IMR-90 (cell line): ENCODE measurements at regions not wholly inside any gene's neighbourhood (a gene's known extent, or its start where the extent isn't known, plus 50 kb on each side); places are given as distances from the start of the nearest gene placed in this dataset.

Source experiments
- ATAC-seq: fragments of 200-7000 bp; cut with Tn5 transposase; 2 replicates; pipeline ENCODE4 v1.9.1; 2020; ENCODE audit warnings: low read depth, mild to moderate bottlenecking, moderate library complexity
- BruUV-seq: library from RNA; stranded (reverse); fragments of 400-500 nt; replicated peaks from 2 replicates; lab custom pipeline; 2021; lab: Mats Ljungman, UMichigan
- CTCF ChIA-PET: fragments of 300-600 bp; formaldehyde crosslinking; extraction: SDS; loops from one replicate; lab custom pipeline; 2021; ENCODE audit warnings: antibody characterized with exemption; lab: Yijun Ruan, JAX
- POLR2A ChIA-PET: fragments of 300-600 bp; sonication (Branson Sonifier 250); formaldehyde crosslinking; loops from one replicate; lab custom pipeline; 2022; ENCODE audit warnings: antibody characterized with exemption; ENCODE audit not compliant: unreplicated experiment; lab: Charles Lee
- DNase-seq: peaks from one replicate; pipeline ENCODE4 v3.0.0; 2013
- H2AFZ ChIP-seq: replicated peaks from 2 replicates; pipeline ENCODE3; 2013; ENCODE audit warnings: low read length, mild to moderate bottlenecking; ENCODE audit not compliant: poor library complexity
- H2AK5ac ChIP-seq: 2 replicates; pipeline ENCODE4 v1.6.1; 2013; ENCODE audit warnings: low read depth, low read length, inconsistent platforms
- H2AK9ac ChIP-seq: replicated peaks from 2 replicates; pipeline ENCODE3; 2013; ENCODE audit warnings: mild to moderate bottlenecking, low read depth, low read length, moderate library complexity; ENCODE audit not compliant: poor library complexity
- H2BK120ac ChIP-seq: 2 replicates; pipeline ENCODE4 v1.6.1; 2013; ENCODE audit warnings: low read depth, low read length, inconsistent platforms
- H2BK15ac ChIP-seq: 3 replicates; pipeline ENCODE4 v1.6.1; 2013; ENCODE audit warnings: low read depth, low read length, inconsistent platforms
- H2BK20ac ChIP-seq: 2 replicates; pipeline ENCODE4 v1.6.1; 2013; ENCODE audit warnings: low read depth, mild to moderate bottlenecking, inconsistent platforms, low read length, moderate library complexity
- H2BK5ac ChIP-seq: 2 replicates; pipeline ENCODE4 v1.6.1; 2013; ENCODE audit warnings: mild to moderate bottlenecking, low read depth, low read length, inconsistent platforms; ENCODE audit not compliant: poor library complexity, severe bottlenecking
- H3K14ac ChIP-seq: replicated peaks from 2 replicates; pipeline ENCODE4 v1.6.1; 2013; ENCODE audit warnings: low read depth, low read length, inconsistent platforms
- H3K18ac ChIP-seq: 2 replicates; pipeline ENCODE4 v1.6.1; 2013; ENCODE audit warnings: low read depth, low read length, control low read depth
- H3K23ac ChIP-seq: 2 replicates; pipeline ENCODE4 v1.6.1; 2013; ENCODE audit warnings: low read depth, low read length, inconsistent platforms
- H3K27ac ChIP-seq: 2 replicates; pipeline ENCODE4 v1.5.1; 2013; ENCODE audit warnings: mild to moderate bottlenecking, control low read depth, low read length; ENCODE audit not compliant: insufficient read depth
- H3K27me3 ChIP-seq: 2 replicates; pipeline ENCODE4 v1.6.1; 2013; ENCODE audit warnings: low read length; ENCODE audit not compliant: control insufficient read depth, insufficient read depth
- H3K36me3 ChIP-seq: 2 replicates; pipeline ENCODE4 v1.6.1; 2013; ENCODE audit warnings: low read length, mixed read lengths; ENCODE audit not compliant: control insufficient read depth, insufficient read depth
- H3K4ac ChIP-seq: 2 replicates; pipeline ENCODE4 v1.6.1; 2013; ENCODE audit warnings: low read depth, low read length, inconsistent platforms
- H3K4me1 ChIP-seq: 2 replicates; pipeline ENCODE4 v1.6.1; 2013; ENCODE audit warnings: low read length, mixed read lengths; ENCODE audit not compliant: control insufficient read depth, insufficient read depth
- H3K4me2 ChIP-seq: 2 replicates; pipeline ENCODE4 v1.6.1; 2013; ENCODE audit warnings: low read depth, mild to moderate bottlenecking, control low read depth, low read length, moderate library complexity
- H3K4me3 ChIP-seq: 2 replicates; pipeline ENCODE4 v1.5.1; 2013; ENCODE audit warnings: low read depth, mild to moderate bottlenecking, control low read depth, low read length, moderate library complexity; ENCODE audit not compliant: insufficient read depth
- H3K56ac ChIP-seq: 2 replicates; pipeline ENCODE4 v1.6.1; 2013; ENCODE audit warnings: low read length, inconsistent platforms; ENCODE audit not compliant: insufficient read depth; ENCODE audit errors: extremely low read depth
- H3K79me1 ChIP-seq, 2 experiments: 2 replicates each; pipeline ENCODE4 v1.6.1; 2013; ENCODE audit warnings: low read length in 2 of 2, inconsistent platforms in 1 of 2, low read depth in 1 of 2
- H3K9ac ChIP-seq: 2 replicates; pipeline ENCODE4 v1.6.1; 2013; ENCODE audit warnings: low read depth, low read length, control low read depth
- H3K9me1 ChIP-seq: 2 replicates; pipeline ENCODE4 v1.6.1; 2013; ENCODE audit warnings: low read length, inconsistent platforms; ENCODE audit not compliant: insufficient read depth
- H3K9me3 ChIP-seq: 2 replicates; pipeline ENCODE4 v1.6.1; 2013; ENCODE audit warnings: low read length; ENCODE audit not compliant: control insufficient read depth, insufficient read depth
- H4K20me1 ChIP-seq: 2 replicates; pipeline ENCODE4 v1.6.1; 2013; ENCODE audit warnings: low read length, inconsistent platforms; ENCODE audit not compliant: insufficient read depth
- H4K5ac ChIP-seq: 2 replicates; pipeline ENCODE4 v1.6.1; 2013; ENCODE audit warnings: mild to moderate bottlenecking, low read depth, low read length, control low read depth
- H4K8ac ChIP-seq, 2 experiments: 2 replicates each; pipeline ENCODE4 v1.6.1; 2013; ENCODE audit warnings: low read depth in 2 of 2, low read length in 2 of 2, control low read depth in 1 of 2, inconsistent platforms in 1 of 2
- H4K91ac ChIP-seq: 2 replicates; pipeline ENCODE4 v1.6.1; 2013; ENCODE audit warnings: low read depth, low read length, inconsistent platforms; ENCODE audit not compliant: insufficient read depth
- CTCF ChIP-seq: conservative IDR thresholded peaks from 2 replicates; pipeline ENCODE4 v1.5.1; 2012; ENCODE audit warnings: mild to moderate bottlenecking, low read depth, low read length, improper control_type of control experiment
- ELK1 ChIP-seq: fragments of 150-350 bp; IDR thresholded peaks from 2 replicates; pipeline ENCODE4 v1.6.1; 2016; ENCODE audit warnings: low read depth, mild to moderate bottlenecking, low read length, moderate library complexity, borderline replicate concordance
- MAFK ChIP-seq: IDR thresholded peaks from 2 replicates; pipeline ENCODE4 v1.6.1; 2012; ENCODE audit warnings: low read depth, low read length, improper control_type of control experiment
- WGBS, 2 experiments: methylation state at CpG; one replicate each; pipeline versions ENCODE4 v1.1.5 to v1.1.7; 2013; ENCODE audit warnings: missing lambda C conversion rate in 2 of 2; ENCODE audit not compliant: insufficient read length in 1 of 2; ENCODE audit errors: extremely low coverage in 2 of 2; 5-methylcytosine and 5-hydroxymethylcytosine counted together
- dilution Hi-C: fragments of 300-500 bp; cut with HindIII; formaldehyde crosslinking; loops from one replicate; pipeline ENCODE4 v1.14.3; 2018; ENCODE audit warnings: low sequenced_read_pairs; ENCODE audit not compliant: unreplicated experiment
- in situ Hi-C: fragments of 300-500 bp; cut with MboI; formaldehyde crosslinking; loops from 3 replicates; pipeline ENCODE4 v1.14.3; 2019; ENCODE audit warnings: low sequenced_read_pairs, inconsistent platforms, mixed read lengths
- intact Hi-C: fragments of 100-400 bp; cut with micrococcal nuclease; formaldehyde crosslinking; loops from 2 replicates; pipeline ENCODE4 v1.10.0; 2022

GRCh38 chr15:60297047-60297446, 100.7 kb downstream of the ANXA2 start:
- DNase-seq (no peak), ATAC-seq (no peak)
- Histone ChIP-seq H2BK5ac (no peak overlapping the region), H4K5ac (no peak overlapping the region), H3K27ac (no peak overlapping the region), H3K79me1 (no peaks in the 10 kb centered on the region), H4K20me1 (no peaks in the 10 kb centered on the region), H2BK120ac (no peak overlapping the region), H3K4me3 (no peak overlapping the region), H2AK9ac (no peak overlapping the region), H3K14ac (no peak overlapping the region), H3K23ac (no peak overlapping the region), H3K36me3 (no peaks in the 10 kb centered on the region), H3K4ac (no peak overlapping the region), H2BK20ac (no peak overlapping the region), H3K4me2 (no peak overlapping the region), H2BK15ac (no peak overlapping the region), H3K9me3 (no peaks in the 10 kb centered on the region), H4K91ac (no peak overlapping the region), H4K8ac (no peak overlapping the region), H3K4me1 (no peaks in the 10 kb centered on the region), H3K9ac (no peak overlapping the region), H3K27me3 (peaks cover 7% of the 10 kb centered on the region), H2AFZ (no peak overlapping the region), H3K9me1 (no peaks in the 10 kb centered on the region), H2AK5ac (no peak overlapping the region), H3K18ac (no peak overlapping the region), H3K56ac (no peak overlapping the region)
- in situ Hi-C loops (no loop called here), dilution Hi-C loops (no loop called here), intact Hi-C loops (no loop called here)
- TF ChIP-seq MAFK (no peak), CTCF (no peak), ELK1 (no peak)
- CTCF ChIA-PET = no interaction called here
- BruUV-seq = no TSS peak
- WGBS, 2 experiments = 33% methylated on average over 1 of the region's 3 CpGs; no CpG with 5 or more reads in 1 of the 2 experiments
- POLR2A ChIA-PET = no interaction called here
